ENCODE measurements at regions not wholly inside any gene's neighbourhood (a gene's known extent, or its start where the extent isn't known, plus 50 kb on each side); places are given as distances from the start of the nearest gene placed in this dataset.

- no peak for TF ChIP-seq CTCF (IDR thresholded peaks at IDR 0.05)
- TF ChIP-seq POLR2A (IDR thresholded peaks at IDR 0.05), result no peak
Measured at GRCh38 chr4:178027796-178028195, 585.6 kb upstream of the AGA start.
